ENCODE measurements at regions not wholly inside any gene's neighbourhood (a gene's known extent, or its start where the extent isn't known, plus 50 kb on each side); places are given as distances from the start of the nearest gene placed in this dataset.

DNA sequence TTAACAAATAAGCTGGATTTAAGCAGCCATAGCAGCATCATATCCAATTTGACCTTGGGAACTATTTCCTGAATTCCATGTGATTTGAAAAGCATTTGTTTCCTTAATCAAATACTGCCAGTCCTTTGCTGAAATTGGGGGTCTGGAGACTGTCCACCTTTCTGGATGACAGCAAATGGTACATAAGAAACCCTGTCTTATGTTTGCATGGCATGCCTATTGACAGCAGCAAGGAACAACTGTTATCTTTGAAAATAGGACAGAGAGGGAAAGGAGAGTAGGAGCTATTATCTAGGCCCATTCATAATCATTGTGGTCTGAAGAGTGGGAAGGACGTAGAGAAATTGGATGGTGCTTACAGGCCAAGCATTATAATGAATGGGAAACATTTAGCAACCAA is 129.2 kb upstream of the CTNNA2 start:
- H3K27me3 Mint-ChIP-seq = no peaks in the 10 kb centered on the region
- H3K27ac Mint-ChIP-seq = no peak overlapping the region
- TF ChIP-seq, protein P1, sequence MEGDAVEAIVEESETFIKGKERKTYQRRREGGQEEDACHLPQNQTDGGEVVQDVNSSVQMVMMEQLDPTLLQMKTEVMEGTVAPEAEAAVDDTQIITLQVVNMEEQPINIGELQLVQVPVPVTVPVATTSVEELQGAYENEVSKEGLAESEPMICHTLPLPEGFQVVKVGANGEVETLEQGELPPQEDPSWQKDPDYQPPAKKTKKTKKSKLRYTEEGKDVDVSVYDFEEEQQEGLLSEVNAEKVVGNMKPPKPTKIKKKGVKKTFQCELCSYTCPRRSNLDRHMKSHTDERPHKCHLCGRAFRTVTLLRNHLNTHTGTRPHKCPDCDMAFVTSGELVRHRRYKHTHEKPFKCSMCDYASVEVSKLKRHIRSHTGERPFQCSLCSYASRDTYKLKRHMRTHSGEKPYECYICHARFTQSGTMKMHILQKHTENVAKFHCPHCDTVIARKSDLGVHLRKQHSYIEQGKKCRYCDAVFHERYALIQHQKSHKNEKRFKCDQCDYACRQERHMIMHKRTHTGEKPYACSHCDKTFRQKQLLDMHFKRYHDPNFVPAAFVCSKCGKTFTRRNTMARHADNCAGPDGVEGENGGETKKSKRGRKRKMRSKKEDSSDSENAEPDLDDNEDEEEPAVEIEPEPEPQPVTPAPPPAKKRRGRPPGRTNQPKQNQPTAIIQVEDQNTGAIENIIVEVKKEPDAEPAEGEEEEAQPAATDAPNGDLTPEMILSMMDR (IDR thresholded peaks at IDR 0.05; ENCODE audit: unreplicated experiment) = no peak
- peaks cover 5% of the 10 kb centered on the region for H3K4me1 Mint-ChIP-seq (ENCODE audit: low read depth)
- H3K9me3 Mint-ChIP-seq (ENCODE audit: low read depth) = no peaks in the 10 kb centered on the region
- no peaks in the 10 kb centered on the region for H3K36me3 Mint-ChIP-seq (ENCODE audit: insufficient read depth)
- no peak overlapping the region for H3K4me3 Mint-ChIP-seq (ENCODE audit: low read depth)
- no peak for DNase-seq (ENCODE audit: low spot score, unreplicated experiment)

DNA sequence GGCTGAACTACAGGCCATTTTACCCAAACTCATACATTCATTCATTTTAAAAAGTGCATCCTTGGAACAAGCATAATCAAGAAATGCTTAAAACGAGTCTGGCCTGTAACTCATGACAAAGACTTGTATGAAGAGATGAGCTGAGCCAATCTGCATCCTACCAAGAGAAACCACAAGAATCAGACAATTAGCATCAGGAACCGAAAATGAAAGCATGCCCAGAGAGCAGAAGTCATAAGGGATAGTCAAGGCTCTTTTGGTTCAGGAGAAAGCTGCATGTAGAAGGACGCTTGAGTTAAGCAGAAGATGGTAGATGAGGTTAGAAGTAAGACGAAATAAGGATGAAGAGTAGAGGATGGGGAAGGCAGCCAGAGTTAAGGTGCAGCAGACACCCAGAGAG is 137.0 kb upstream of the CTNNA2 start:
- Mint-ChIP-seq H3K9me3 (ENCODE audit: low read depth) (no peaks in the 10 kb centered on the region), H3K4me1 (ENCODE audit: low read depth) (peaks cover 6% of the 10 kb centered on the region), H3K4me3 (ENCODE audit: low read depth) (no peak overlapping the region), H3K27ac (no peak overlapping the region), H3K27me3 (no peaks in the 10 kb centered on the region), H3K36me3 (ENCODE audit: insufficient read depth) (no peaks in the 10 kb centered on the region)
- DNase-seq (ENCODE audit: low spot score, unreplicated experiment) = no peak
- TF ChIP-seq, protein P1 (IDR thresholded peaks at IDR 0.05; ENCODE audit: unreplicated experiment) = no peak

DNA sequence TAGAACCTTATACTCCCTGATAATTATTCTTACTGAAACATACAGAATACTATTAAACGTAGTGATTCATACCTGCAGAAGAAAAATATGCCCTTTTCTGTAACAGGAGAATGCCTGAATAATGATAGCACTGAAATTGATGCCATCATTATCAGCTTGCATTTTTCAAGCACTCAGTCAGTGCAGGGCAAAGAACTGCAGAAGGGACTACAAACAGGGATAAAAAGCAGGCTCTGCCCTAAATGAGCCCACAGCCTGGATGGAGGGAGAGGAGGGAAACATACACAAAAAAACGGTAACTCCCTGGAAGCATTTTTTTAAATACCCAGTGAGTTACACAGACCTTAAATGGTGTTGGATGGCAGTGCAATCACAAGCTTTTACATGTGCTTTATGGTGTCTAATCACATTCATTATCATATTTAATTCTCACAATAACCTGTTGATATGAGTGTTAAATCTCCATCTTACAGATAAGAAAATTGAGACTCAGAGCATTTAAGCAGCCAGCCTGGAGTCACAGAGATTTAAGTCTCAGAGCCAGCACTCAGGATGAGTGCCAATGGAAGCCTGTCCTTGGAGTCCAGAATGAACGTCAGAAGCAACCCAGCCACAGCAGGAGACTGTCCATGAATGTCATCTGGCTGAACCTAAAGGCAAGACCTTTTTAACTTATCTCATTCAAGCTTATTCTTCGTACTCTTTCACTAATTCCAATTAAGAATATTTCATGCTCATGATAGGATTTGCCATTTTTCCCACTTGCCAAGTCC is 139.3 kb upstream of the CTNNA2 start:
- no peak overlapping the region for H3K4me3 Mint-ChIP-seq (ENCODE audit: low read depth)
- H3K27ac Mint-ChIP-seq = peak overlapping the region; percentile 53
- no peak for DNase-seq (ENCODE audit: low spot score, unreplicated experiment)
- no peaks in the 10 kb centered on the region for H3K36me3 Mint-ChIP-seq (ENCODE audit: insufficient read depth)
- no peaks in the 10 kb centered on the region for H3K9me3 Mint-ChIP-seq (ENCODE audit: low read depth)
- TF ChIP-seq, protein P1 (IDR thresholded peaks at IDR 0.05; ENCODE audit: unreplicated experiment) = no peak
- no peaks in the 10 kb centered on the region for H3K27me3 Mint-ChIP-seq
- H3K4me1 Mint-ChIP-seq (ENCODE audit: low read depth) = peaks cover 7% of the 10 kb centered on the region

DNA sequence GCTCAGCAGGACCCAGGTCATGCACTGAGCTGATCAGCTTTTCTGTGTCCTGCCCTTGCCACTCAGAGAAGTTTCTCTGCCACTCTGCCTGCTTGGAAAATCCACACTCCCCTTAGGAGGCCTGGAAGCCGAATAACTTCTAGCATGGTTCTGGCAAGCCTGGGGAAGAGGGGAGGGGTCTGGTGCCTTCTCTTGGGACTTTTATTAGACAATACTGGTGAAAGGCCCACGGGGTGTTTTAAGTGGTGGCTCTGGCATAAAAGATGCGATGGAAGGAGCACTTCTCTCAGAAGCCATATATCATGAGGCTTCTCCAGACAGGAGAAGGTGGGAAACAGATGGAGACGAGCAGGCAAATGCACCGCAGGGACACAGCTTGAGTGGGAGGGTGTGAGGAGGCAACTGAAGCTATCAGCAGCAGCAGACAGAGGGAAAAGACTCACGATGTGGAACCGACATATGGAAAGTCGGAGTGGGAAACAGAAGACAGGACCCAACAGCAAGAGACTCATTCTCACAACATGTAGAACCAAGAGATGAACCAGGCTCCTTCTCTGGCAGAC is 141.8 kb upstream of the CTNNA2 start:
- Mint-ChIP-seq H3K4me1 (ENCODE audit: low read depth) (peaks cover 7% of the 10 kb centered on the region), H3K27me3 (no peaks in the 10 kb centered on the region), H3K4me3 (ENCODE audit: low read depth) (no peak overlapping the region), H3K36me3 (ENCODE audit: insufficient read depth) (no peaks in the 10 kb centered on the region), H3K9me3 (ENCODE audit: low read depth) (no peaks in the 10 kb centered on the region), H3K27ac (no peak overlapping the region)
- TF ChIP-seq, protein P1 (IDR thresholded peaks at IDR 0.05; ENCODE audit: unreplicated experiment) = no peak
- no peak for DNase-seq (ENCODE audit: low spot score, unreplicated experiment)

DNA sequence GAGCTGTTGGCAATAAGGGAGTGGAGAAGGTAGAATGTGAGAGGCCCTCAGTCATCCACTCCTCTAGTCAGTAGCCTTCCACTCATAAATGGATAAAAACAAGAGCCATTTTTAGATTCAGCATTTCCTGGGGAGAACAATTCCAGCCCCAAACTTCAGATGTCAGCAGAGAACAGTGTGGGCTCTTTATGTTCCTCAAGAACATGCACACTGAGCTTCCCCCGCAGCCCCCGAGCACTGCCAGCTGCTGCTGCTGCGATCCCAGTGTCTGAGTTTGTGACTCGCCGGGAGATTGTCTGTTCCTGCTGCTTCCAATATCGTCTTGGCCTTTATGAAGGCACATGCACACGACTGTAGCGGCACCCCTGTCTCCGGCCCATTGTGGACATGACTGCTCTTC is 143.7 kb upstream of the CTNNA2 start:
- no peaks in the 10 kb centered on the region for H3K27me3 Mint-ChIP-seq
- H3K36me3 Mint-ChIP-seq (ENCODE audit: insufficient read depth) = no peaks in the 10 kb centered on the region
- TF ChIP-seq, protein P1 (IDR thresholded peaks at IDR 0.05; ENCODE audit: unreplicated experiment) = no peak
- no peak for DNase-seq (ENCODE audit: low spot score, unreplicated experiment)
- H3K4me1 Mint-ChIP-seq (ENCODE audit: low read depth) = peaks cover 7% of the 10 kb centered on the region
- peak overlapping the region; percentile 65 for H3K27ac Mint-ChIP-seq
- H3K9me3 Mint-ChIP-seq (ENCODE audit: low read depth) = no peaks in the 10 kb centered on the region
- no peak overlapping the region for H3K4me3 Mint-ChIP-seq (ENCODE audit: low read depth)
